Limb (tissue), 2 donors: ENCODE measurements at regions not wholly inside any gene's neighbourhood (a gene's known extent, or its start where the extent isn't known, plus 50 kb on each side); places are given as distances from the start of the nearest gene placed in this dataset.
"Not testable (repeated sequence)": the region's sequence is repeated elsewhere in the genome, so short reads cannot be mapped to it uniquely, and the experiment has no call there.

Experiments used
- DNase-seq, 2 donors: peaks; one replicate each; pipeline ENCODE4 v3.0.0-alpha.2; 2016; ENCODE audit errors: extremely low spot score in 2 of 2

DNA sequence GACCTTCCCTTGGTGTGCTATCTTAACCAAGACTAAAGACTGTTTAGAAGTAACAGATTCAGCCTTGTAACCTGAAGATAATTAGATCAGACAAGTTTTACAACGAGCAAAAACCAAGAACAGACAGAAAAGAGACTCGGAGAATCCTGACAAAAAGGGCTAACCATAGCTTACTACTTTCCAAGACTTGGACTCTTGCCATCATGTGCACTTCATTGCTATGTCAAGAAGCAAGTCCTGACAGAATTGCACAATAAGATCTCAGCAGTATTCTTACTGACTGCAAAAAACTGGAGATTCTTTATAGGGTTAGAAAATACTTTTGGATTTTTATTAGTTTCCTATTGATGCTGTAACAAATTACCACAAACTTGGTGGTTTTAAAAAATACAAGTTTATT lies 1539.0 kb upstream of the NUDT12 start:
- peak in 1 of 2 donors; percentile 45 for DNase-seq

- no peak for DNase-seq
These were observed 1526.4 kb upstream of the NUDT12 start for GRCh38 chr5:105088961-105089360.

DNA sequence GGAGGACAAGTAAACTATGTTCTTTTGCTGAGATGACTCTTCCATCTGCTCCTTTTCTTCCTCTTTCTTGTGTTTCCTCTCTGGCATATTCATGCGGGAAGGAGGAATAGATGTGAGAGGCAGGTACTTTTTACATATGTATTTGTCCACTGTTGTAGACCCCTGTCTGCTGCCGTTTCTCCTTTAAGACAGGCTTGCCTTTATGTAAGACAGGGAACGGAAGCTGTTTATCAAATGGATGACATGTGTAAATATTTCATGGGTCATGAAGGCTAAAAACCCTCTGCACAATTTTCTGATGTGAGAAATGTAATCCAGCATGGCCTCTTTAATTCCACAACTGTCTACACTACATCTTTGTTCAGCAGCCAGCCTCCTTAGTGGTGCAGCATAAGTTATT lies 1525.5 kb upstream of the NUDT12 start:
- DNase-seq = no peak

GRCh38 chr5:105057893-105058292 lies 1495.3 kb upstream of the NUDT12 start:
- no peak for DNase-seq

DNA sequence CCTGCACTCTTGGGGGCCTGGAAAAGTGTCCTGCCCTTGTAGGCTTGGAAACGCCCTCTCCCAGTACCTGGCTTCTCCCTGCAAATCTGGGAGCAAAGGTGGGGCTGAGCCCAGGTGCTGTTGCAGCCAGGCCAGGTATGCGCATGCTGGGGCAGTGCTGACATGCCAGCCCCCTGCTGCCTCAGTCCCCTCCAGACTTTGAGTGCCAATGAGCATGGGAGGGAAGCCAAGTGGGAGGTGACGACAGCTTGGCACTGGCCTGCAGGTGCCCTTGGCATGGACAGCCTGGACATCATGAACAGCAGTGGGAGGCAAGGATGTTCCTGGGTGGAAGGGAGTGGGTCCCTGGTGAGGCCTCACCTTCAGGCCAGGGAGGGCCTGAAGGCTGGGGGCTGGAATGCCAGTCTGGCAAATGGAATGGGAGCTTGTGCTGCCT lies 1494.4 kb upstream of the NUDT12 start:
- DNase-seq = no peak

- DNase-seq = no peak
These were observed 1491.8 kb upstream of the NUDT12 start for GRCh38 chr5:105054406-105054805.

- DNase-seq = no peak
These were observed 1480.0 kb upstream of the NUDT12 start for GRCh38 chr5:105042623-105043022.

GRCh38 chr5:105036814-105037213 lies 1474.2 kb upstream of the NUDT12 start:
- DNase-seq = not testable (repeated sequence)

GRCh38 chr5:105034401-105034763 lies 1471.8 kb upstream of the NUDT12 start:
- no peak for DNase-seq

GRCh38 chr5:105033637-105034400 lies 1471.2 kb upstream of the NUDT12 start:
- DNase-seq = no peak

DNA sequence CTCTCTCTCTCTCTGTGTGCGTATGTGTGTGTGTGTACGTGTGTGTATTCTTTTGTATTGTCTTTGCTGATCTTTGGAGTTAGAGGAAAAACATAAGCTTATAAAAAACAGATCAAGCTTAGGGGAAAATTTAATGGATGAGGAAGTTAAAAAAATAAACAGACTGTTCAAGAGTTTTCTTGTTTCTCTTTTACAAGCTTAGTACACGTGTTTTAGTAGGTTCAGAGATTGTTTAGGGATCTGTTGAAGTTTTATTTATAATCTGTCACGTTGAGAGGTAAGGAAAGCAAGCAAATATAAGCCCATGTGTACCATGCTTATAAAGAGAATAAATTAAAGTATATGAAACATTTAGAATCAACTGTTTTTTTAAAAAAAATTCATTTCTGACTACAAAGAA lies 1470.3 kb upstream of the NUDT12 start:
- DNase-seq = no peak

DNA sequence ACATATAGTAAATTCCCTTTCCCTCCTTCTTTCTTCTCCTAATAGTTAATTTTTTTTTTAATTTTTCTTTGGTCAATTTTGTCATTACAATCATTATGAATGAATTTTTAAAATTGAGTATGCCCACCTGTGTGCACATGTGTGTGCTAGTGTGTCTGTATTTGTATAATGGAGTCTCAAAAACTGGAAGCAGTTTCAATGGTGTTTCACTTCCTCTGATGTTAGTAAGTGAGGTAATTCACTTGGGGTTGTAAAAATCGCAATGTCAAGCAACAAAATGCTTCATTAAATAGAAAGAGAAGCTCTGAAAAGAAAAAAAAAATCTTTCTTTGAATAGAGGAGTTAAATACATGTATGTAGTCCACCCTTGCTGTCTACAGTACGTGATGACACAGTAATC lies 1467.6 kb upstream of the NUDT12 start:
- no peak for DNase-seq

DNA sequence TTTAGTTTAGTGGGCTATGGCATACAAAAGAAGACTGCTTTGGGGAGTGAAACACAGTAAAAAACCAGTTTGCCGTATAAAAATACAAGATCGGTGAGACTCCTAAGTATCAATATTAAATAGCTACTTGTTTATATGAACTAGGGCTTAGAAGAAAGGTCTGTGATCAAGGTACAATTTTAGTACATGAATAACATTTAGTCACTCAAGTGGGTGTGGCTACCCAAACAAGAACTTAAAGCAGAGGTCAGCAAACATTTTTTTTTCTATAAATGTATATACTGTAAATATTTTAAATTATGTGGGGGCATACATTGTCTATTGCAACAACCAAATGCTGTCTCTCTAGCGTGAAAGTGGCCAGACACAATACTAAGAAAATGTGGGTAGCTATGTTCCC lies 1452.5 kb upstream of the NUDT12 start:
- no peak for DNase-seq

GRCh38 chr5:104998572-104998971 lies 1436.0 kb upstream of the NUDT12 start:
- no peak for DNase-seq

DNA sequence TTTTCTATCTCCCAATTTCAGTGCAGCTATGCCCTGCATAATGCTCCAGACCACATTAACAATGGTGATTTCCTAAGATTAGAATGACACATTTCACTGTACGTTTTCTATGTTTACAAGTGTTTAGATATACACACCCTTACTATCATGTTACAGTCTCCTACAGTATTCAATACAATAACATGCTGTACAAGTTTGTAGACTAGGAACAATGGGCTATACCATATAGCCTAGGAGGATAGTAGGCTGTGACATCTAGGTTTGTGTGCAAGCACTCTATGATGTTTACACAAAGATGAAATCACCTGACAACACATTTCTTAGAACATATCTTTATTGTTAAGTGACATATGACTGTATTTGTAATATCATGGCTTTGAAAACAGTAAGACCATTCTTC lies 1435.6 kb upstream of the NUDT12 start:
- DNase-seq = no peak

DNA sequence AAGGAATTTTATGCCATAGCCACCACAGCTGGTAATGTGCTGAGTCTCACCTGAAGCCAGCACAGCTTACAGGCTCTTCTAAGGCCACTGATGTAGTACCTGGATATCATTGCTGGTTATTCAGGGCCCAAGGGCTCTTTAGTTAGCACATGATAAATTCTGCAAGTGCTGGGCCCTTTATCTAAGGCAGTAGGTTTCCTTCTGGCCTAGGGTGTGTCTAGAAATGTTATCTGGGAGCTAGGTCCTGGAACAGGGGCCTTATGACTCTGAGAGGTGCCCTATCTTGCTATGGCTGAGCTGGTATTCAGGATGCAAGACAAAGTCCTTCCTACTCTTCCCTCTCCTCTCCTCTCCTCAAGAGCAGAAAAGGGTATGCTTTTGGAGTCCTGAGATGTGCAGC lies 1424.5 kb upstream of the NUDT12 start:
- DNase-seq = no peak

GRCh38 chr5:104977529-104977928 lies 1414.9 kb upstream of the NUDT12 start:
- no peak for DNase-seq

DNA sequence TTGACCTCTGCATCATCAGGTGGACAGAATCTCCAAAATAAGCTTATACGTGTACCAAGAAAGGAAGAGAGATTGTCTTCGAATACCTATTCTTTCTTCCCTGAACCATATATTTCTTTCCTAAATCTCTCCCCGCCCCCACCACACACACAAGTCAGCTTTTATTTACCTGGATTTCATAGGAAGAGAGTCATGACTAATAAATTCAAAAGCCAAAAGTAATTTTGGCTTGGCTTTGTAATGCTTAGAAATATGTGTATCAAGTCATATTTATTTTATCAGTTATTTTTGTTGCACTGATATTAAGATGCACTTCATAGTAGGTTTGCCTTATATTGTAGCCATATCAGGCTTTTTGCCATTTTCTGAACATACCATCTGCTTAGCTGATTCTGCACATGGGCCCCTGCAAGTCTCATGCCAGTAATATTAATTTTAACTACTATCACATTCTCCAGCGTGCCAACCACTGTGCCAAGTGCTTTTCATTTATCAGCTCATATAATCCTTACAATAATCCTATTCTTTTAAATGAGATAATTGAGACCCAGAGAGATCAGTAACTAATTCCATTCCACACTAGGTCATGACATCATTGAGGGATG lies 1405.3 kb upstream of the NUDT12 start:
- DNase-seq = no peak

DNA sequence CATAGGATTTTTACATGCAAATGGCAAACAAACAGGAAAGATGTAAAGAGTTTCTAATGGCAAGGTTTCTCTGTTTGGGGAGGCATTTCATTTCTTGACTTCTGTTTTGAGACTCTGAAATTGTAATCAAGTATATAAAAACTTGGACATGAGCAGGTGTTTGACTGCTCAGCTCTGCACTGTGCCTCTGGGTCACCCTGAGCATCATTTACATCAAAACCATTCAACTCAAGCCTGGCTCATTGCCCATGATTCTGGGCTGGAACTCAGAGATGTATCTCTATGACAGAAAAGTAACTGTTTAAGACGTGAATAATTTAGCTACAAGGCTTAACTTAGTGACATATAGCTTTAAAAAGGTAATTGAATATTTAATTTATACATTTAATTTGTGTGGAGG lies 1402.4 kb upstream of the NUDT12 start:
- no peak for DNase-seq

GRCh38 chr5:104955479-104955878 lies 1392.9 kb upstream of the NUDT12 start:
- no peak for DNase-seq

GRCh38 chr5:104952876-104953275 lies 1390.3 kb upstream of the NUDT12 start:
- no peak for DNase-seq

DNA sequence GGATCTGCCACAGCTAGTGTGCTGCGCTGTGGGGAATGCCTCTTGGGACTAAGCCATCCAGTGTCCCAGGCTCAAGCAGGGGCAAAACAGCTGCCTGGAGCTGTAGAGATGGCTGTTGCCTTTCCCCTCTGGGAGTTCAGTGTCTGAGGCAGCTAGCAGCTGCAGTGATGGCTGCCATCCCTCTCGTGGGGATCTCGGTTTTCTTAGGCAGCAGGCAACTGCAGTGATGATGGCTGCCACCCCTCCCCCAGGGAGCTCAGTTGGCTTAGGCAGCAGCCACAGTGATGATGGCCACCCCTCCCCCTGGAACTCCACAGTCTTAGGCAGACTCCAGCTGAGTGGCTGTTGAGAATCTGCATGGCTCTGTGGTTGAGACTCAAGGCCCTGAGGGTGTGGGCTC lies 1389.2 kb upstream of the NUDT12 start:
- no peak for DNase-seq

- no peak for DNase-seq
These were observed 1384.5 kb upstream of the NUDT12 start for GRCh38 chr5:104947076-104947475.
